ENCODE measurements at regions not wholly inside any gene's neighbourhood (a gene's known extent, or its start where the extent isn't known, plus 50 kb on each side); places are given as distances from the start of the nearest gene placed in this dataset.

DNA sequence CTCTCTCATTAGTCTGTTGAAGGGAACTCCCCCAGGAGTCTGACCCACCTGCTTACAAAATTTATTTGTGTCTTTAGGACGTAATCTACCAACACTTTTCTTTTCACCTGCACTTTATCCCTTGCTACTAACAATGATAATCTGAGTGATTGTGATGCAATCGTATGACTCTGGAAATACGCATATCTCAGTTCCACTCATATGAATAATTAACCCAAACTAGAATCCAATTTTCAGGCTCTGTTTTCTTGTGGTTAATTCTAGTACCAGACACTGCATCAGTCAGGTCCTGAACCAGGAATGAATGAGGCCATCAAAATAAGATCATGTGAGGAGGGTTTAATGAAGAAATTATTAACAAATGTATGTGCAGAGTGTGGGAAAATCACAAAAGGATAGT, 158.4 kb upstream of the SRD5A2 start:
- TF ChIP-seq, protein P1, sequence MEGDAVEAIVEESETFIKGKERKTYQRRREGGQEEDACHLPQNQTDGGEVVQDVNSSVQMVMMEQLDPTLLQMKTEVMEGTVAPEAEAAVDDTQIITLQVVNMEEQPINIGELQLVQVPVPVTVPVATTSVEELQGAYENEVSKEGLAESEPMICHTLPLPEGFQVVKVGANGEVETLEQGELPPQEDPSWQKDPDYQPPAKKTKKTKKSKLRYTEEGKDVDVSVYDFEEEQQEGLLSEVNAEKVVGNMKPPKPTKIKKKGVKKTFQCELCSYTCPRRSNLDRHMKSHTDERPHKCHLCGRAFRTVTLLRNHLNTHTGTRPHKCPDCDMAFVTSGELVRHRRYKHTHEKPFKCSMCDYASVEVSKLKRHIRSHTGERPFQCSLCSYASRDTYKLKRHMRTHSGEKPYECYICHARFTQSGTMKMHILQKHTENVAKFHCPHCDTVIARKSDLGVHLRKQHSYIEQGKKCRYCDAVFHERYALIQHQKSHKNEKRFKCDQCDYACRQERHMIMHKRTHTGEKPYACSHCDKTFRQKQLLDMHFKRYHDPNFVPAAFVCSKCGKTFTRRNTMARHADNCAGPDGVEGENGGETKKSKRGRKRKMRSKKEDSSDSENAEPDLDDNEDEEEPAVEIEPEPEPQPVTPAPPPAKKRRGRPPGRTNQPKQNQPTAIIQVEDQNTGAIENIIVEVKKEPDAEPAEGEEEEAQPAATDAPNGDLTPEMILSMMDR (IDR thresholded peaks at IDR 0.05; ENCODE audit: insufficient read depth, low read length) = no peak
- no peak for TF ChIP-seq POLR2AphosphoS5 (IDR thresholded peaks at IDR 0.05; ENCODE audit: low read depth)

All from HL-60 (cell line).